Spleen (tissue), 7 donors: ENCODE measurements at regions not wholly inside any gene's neighbourhood (a gene's known extent, or its start where the extent isn't known, plus 50 kb on each side); places are given as distances from the start of the nearest gene placed in this dataset.

ENCODE experiments used
- CTCF ChIP-seq, 11 experiments: fragments of 200-600 bp in 7 of 11; fragments of 450-650 bp in 4 of 11; sonication (generic) in 4 of 11; IDR thresholded peaks in 8 of 11; conservative IDR thresholded peaks in 3 of 11; 1 replicate in 7 of 11; 2 replicates in 4 of 11; pipeline versions ENCODE4 v1.4.0 to v1.8.0; 2016 to 2021; ENCODE audit warnings: antibody characterized with exemption in 11 of 11, inconsistent platforms in 4 of 11, mild to moderate bottlenecking in 1 of 11
- POLR2A ChIP-seq, 3 donors: fragments of 450-650 bp; IDR thresholded peaks; one replicate each; pipeline ENCODE4 v1.5.1; 2017; ENCODE audit warnings: antibody characterized with exemption in 3 of 3, mild to moderate bottlenecking in 1 of 3
- donor health status: DM: no; HTN: no; CAD: no; lungs with moderate emphysema.
- donor health status: DM: no; HTN: no; CAD: no.
- donor health status: DM: no; HTN: no; CAD: no.

GRCh38 chr18:66662632-66663031, 58.7 kb upstream of the CDH19 start:
- TF ChIP-seq CTCF (IDR thresholded peaks at IDR 0.05 in 8 of 11, conservative IDR thresholded peaks at IDR 0.05 in 3 of 11) (no peak), POLR2A (IDR thresholded peaks at IDR 0.05) (no peak)
